Mammary epithelial cell (primary cell): ENCODE measurements at regions not wholly inside any gene's neighbourhood (a gene's known extent, or its start where the extent isn't known, plus 50 kb on each side); places are given as distances from the start of the nearest gene placed in this dataset.

Experiments used
- EZH2 ChIP-seq: IDR thresholded peaks from 2 replicates; pipeline ENCODE4 v1.6.1; 2012; ENCODE audit warnings: low read length, inconsistent platforms, borderline replicate concordance
- TF ChIP-seq, protein P1 (sequence below), 2 donors: IDR thresholded peaks in 1 of 2; conservative IDR thresholded peaks in 1 of 2; 2 replicates each; pipeline ENCODE4 v1.5.1; 2011 to 2012; ENCODE audit warnings: inconsistent platforms in 2 of 2, low read length in 2 of 2, mild to moderate bottlenecking in 2 of 2, control low read depth in 1 of 2, low read depth in 1 of 2; ENCODE audit not compliant: insufficient read depth in 1 of 2; ENCODE audit errors: extremely low read depth in 1 of 2

- TF ChIP-seq, protein P1, sequence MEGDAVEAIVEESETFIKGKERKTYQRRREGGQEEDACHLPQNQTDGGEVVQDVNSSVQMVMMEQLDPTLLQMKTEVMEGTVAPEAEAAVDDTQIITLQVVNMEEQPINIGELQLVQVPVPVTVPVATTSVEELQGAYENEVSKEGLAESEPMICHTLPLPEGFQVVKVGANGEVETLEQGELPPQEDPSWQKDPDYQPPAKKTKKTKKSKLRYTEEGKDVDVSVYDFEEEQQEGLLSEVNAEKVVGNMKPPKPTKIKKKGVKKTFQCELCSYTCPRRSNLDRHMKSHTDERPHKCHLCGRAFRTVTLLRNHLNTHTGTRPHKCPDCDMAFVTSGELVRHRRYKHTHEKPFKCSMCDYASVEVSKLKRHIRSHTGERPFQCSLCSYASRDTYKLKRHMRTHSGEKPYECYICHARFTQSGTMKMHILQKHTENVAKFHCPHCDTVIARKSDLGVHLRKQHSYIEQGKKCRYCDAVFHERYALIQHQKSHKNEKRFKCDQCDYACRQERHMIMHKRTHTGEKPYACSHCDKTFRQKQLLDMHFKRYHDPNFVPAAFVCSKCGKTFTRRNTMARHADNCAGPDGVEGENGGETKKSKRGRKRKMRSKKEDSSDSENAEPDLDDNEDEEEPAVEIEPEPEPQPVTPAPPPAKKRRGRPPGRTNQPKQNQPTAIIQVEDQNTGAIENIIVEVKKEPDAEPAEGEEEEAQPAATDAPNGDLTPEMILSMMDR (conservative IDR thresholded peaks at IDR 0.05 in 1 of 2, IDR thresholded peaks at IDR 0.05 in 1 of 2; ENCODE audit: extremely low read depth in 1 of 2, insufficient read depth in 1 of 2, low read depth in 1 of 2, low read length in 2 of 2) = no peak
- TF ChIP-seq EZH2 = no peak
Observed at GRCh38 chr7:22039670-22040069, 94.0 kb upstream of the CDCA7L start.
